WTC11 (cell line): ENCODE measurements at regions not wholly inside any gene's neighbourhood (a gene's known extent, or its start where the extent isn't known, plus 50 kb on each side); places are given as distances from the start of the nearest gene placed in this dataset.

ENCODE experiments used
- ATAC-seq: fragments of 200-7000 bp; cut with Tn5 transposase; 2 replicates; pipeline ENCODE4 v1.10.0; 2021; ENCODE audit warnings: mild to moderate bottlenecking, moderate library complexity
- CTCF ChIA-PET: fragments of 300-600 bp; sonication (Branson Sonifier 250); formaldehyde crosslinking; loops from one replicate; lab custom pipeline; 2021; ENCODE audit warnings: antibody characterized with exemption; lab: Charles Lee
- POLR2A ChIA-PET: fragments of 350-600 bp; sonication (Branson Sonifier 250); formaldehyde crosslinking; loops from one replicate; lab custom pipeline; 2021; ENCODE audit warnings: antibody characterized with exemption; lab: Charles Lee
- DNase-seq: peaks from one replicate; pipeline ENCODE4 v3.0.0; 2021; ENCODE audit warnings: low spot score
- H3K27ac Mint-ChIP-seq: 2 replicates; pipeline ENCODE4 v1.8.0; 2021; ENCODE audit warnings: mixed read lengths
- H3K27me3 Mint-ChIP-seq: 2 replicates; pipeline ENCODE4 v1.8.0; 2021; ENCODE audit warnings: low read depth, mild to moderate bottlenecking, moderate library complexity, mixed read lengths
- H3K36me3 Mint-ChIP-seq: 2 replicates; pipeline ENCODE4 v1.8.0; 2021; ENCODE audit warnings: mixed read lengths
- H3K4me1 Mint-ChIP-seq: 2 replicates; pipeline ENCODE4 v1.8.0; 2022; ENCODE audit warnings: mixed read lengths
- H3K4me3 Mint-ChIP-seq: 2 replicates; pipeline ENCODE4 v1.8.0; 2021; ENCODE audit warnings: mild to moderate bottlenecking, moderate library complexity, mixed read lengths
- H3K9me3 Mint-ChIP-seq: 2 replicates; pipeline ENCODE4 v1.8.0; 2021; ENCODE audit warnings: mixed read lengths
- ATF1 ChIP-seq: sonication (generic); formaldehyde crosslinking; IDR thresholded peaks from 2 replicates; pipeline ENCODE4 v1.8.1; 2023; ENCODE audit warnings: mild to moderate bottlenecking, moderate library complexity, missing genetic modification reagents
- CBFB ChIP-seq: sonication (generic); formaldehyde crosslinking; IDR thresholded peaks from 2 replicates; pipeline ENCODE4 v1.8.1; 2022; ENCODE audit warnings: mild to moderate bottlenecking, low read depth, missing genetic modification reagents
- CREM ChIP-seq: sonication (generic); formaldehyde crosslinking; IDR thresholded peaks from 2 replicates; pipeline ENCODE4 v1.8.1; 2022; ENCODE audit warnings: mild to moderate bottlenecking, missing genetic modification reagents, moderate library complexity
- IRF1 ChIP-seq: sonication (generic); formaldehyde crosslinking; IDR thresholded peaks from 2 replicates; pipeline ENCODE4 v1.8.0; 2023; ENCODE audit warnings: missing genetic modification reagents
- JAZF1 ChIP-seq: fragments of 250-450 bp; sonication (Bioruptor Pico); IDR thresholded peaks from 2 replicates; pipeline ENCODE4 v1.9.0; 2021; ENCODE audit warnings: moderate library complexity, mild to moderate bottlenecking, inconsistent platforms
- NR1H2 ChIP-seq: sonication (generic); formaldehyde crosslinking; IDR thresholded peaks from 2 replicates; pipeline ENCODE4 v1.9.0; 2021; ENCODE audit warnings: mild to moderate bottlenecking, moderate library complexity, missing genetic modification reagents
- RELA ChIP-seq: sonication (generic); formaldehyde crosslinking; IDR thresholded peaks from 2 replicates; pipeline ENCODE4 v1.8.1; 2022; ENCODE audit warnings: missing genetic modification reagents, mild to moderate bottlenecking, borderline replicate concordance
- SP1 ChIP-seq: sonication (generic); formaldehyde crosslinking; conservative IDR thresholded peaks from 2 replicates; pipeline ENCODE4 v1.8.1; 2022; ENCODE audit warnings: missing genetic modification reagents
- TCF7 ChIP-seq: sonication (generic); formaldehyde crosslinking; IDR thresholded peaks from 2 replicates; pipeline ENCODE4 v1.8.0; 2022; ENCODE audit warnings: mild to moderate bottlenecking, low read depth, missing genetic modification reagents, moderate library complexity
- ZNF138 ChIP-seq: sonication (generic); formaldehyde crosslinking; conservative IDR thresholded peaks from 2 replicates; pipeline ENCODE4 v1.8.1; 2022; ENCODE audit warnings: mild to moderate bottlenecking, moderate library complexity, missing genetic modification reagents
- ZNF232 ChIP-seq: sonication (generic); formaldehyde crosslinking; IDR thresholded peaks from 2 replicates; pipeline ENCODE4 v1.8.0; 2022; ENCODE audit warnings: mild to moderate bottlenecking, missing genetic modification reagents
- ZNF423 ChIP-seq: fragments of 250-450 bp; sonication (Bioruptor Pico); IDR thresholded peaks from 2 replicates; pipeline ENCODE4 v2.1.2; 2022; ENCODE audit warnings: mild to moderate bottlenecking, moderate library complexity
- TF ChIP-seq, protein P1 (sequence below): sonication (generic); formaldehyde crosslinking; IDR thresholded peaks from 2 replicates; pipeline ENCODE4 v1.8.0; 2022; ENCODE audit warnings: mild to moderate bottlenecking, missing genetic modification reagents
- TF ChIP-seq, protein P2 (sequence below): sonication (generic); formaldehyde crosslinking; IDR thresholded peaks from 2 replicates; pipeline ENCODE4 v1.8.1; 2023; ENCODE audit warnings: mild to moderate bottlenecking, missing genetic modification reagents
- TF ChIP-seq, protein P3 (sequence below): fragments of 200-600 bp; IDR thresholded peaks from 2 replicates; pipeline ENCODE4 v1.8.0; 2022; ENCODE audit warnings: antibody characterized with exemption
- TF ChIP-seq, protein P4 (sequence below): sonication (generic); formaldehyde crosslinking; IDR thresholded peaks from 2 replicates; pipeline ENCODE4 v1.8.0; 2022; ENCODE audit warnings: mild to moderate bottlenecking, missing genetic modification reagents
- TF ChIP-seq, protein P5 (sequence below): sonication (generic); formaldehyde crosslinking; IDR thresholded peaks from 2 replicates; pipeline ENCODE4 v1.8.0; 2023; ENCODE audit warnings: mild to moderate bottlenecking, missing genetic modification reagents
- TF ChIP-seq, protein P6 (sequence below): sonication (generic); formaldehyde crosslinking; IDR thresholded peaks from 2 replicates; pipeline ENCODE4 v1.8.1; 2023; ENCODE audit warnings: mild to moderate bottlenecking, missing genetic modification reagents

GRCh38 chr4:33025236-33025635 lies 2305.1 kb downstream of the PCDH7 start:
- CTCF ChIA-PET = no interaction called here
- POLR2A ChIA-PET = no interaction called here
- H3K4me3 Mint-ChIP-seq = no peak overlapping the region

GRCh38 chr4:33029976-33030375 lies 2309.8 kb downstream of the PCDH7 start:
- peaks cover 8% of the 10 kb centered on the region for H3K4me1 Mint-ChIP-seq

More at GRCh38 chr4:33025236-33025635, 2305.1 kb downstream of the PCDH7 start:
- ATAC-seq (no peak), DNase-seq (no peak)
- TF ChIP-seq SP1 (CRISPR knock-in tag) (no peak), ZNF423 (CRISPR knock-in tag) (no peak), JAZF1 (no peak), CBFB (CRISPR knock-in tag) (no peak), ATF1 (no peak)
- TF ChIP-seq, protein P1, sequence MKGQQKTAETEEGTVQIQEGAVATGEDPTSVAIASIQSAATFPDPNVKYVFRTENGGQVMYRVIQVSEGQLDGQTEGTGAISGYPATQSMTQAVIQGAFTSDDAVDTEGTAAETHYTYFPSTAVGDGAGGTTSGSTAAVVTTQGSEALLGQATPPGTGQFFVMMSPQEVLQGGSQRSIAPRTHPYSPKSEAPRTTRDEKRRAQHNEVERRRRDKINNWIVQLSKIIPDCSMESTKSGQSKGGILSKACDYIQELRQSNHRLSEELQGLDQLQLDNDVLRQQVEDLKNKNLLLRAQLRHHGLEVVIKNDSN (CRISPR knock-in tag) = no peak
- TF ChIP-seq, protein P2, sequence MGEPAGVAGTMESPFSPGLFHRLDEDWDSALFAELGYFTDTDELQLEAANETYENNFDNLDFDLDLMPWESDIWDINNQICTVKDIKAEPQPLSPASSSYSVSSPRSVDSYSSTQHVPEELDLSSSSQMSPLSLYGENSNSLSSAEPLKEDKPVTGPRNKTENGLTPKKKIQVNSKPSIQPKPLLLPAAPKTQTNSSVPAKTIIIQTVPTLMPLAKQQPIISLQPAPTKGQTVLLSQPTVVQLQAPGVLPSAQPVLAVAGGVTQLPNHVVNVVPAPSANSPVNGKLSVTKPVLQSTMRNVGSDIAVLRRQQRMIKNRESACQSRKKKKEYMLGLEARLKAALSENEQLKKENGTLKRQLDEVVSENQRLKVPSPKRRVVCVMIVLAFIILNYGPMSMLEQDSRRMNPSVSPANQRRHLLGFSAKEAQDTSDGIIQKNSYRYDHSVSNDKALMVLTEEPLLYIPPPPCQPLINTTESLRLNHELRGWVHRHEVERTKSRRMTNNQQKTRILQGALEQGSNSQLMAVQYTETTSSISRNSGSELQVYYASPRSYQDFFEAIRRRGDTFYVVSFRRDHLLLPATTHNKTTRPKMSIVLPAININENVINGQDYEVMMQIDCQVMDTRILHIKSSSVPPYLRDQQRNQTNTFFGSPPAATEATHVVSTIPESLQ (CRISPR knock-in tag) = no peak
- Mint-ChIP-seq H3K27me3 (no peaks in the 10 kb centered on the region), H3K36me3 (no peaks in the 10 kb centered on the region), H3K4me1 (peaks cover 4% of the 10 kb centered on the region), H3K27ac (no peak overlapping the region), H3K9me3 (no peaks in the 10 kb centered on the region)

More at GRCh38 chr4:33029976-33030375, 2309.8 kb downstream of the PCDH7 start:
- Mint-ChIP-seq H3K27me3 (no peaks in the 10 kb centered on the region), H3K9me3 (no peaks in the 10 kb centered on the region), H3K27ac (no peak overlapping the region), H3K4me3 (no peak overlapping the region), H3K36me3 (no peaks in the 10 kb centered on the region)
- CTCF ChIA-PET = no interaction called here
- TF ChIP-seq ZNF232 (CRISPR knock-in tag) (no peak), TCF7 (CRISPR knock-in tag) (no peak), NR1H2 (CRISPR knock-in tag) (no peak), IRF1 (CRISPR knock-in tag) (no peak), RELA (no peak), CBFB (CRISPR knock-in tag) (no peak), CREM (CRISPR knock-in tag) (no peak), ZNF138 (CRISPR knock-in tag) (no peak)
- TF ChIP-seq, protein P3, sequence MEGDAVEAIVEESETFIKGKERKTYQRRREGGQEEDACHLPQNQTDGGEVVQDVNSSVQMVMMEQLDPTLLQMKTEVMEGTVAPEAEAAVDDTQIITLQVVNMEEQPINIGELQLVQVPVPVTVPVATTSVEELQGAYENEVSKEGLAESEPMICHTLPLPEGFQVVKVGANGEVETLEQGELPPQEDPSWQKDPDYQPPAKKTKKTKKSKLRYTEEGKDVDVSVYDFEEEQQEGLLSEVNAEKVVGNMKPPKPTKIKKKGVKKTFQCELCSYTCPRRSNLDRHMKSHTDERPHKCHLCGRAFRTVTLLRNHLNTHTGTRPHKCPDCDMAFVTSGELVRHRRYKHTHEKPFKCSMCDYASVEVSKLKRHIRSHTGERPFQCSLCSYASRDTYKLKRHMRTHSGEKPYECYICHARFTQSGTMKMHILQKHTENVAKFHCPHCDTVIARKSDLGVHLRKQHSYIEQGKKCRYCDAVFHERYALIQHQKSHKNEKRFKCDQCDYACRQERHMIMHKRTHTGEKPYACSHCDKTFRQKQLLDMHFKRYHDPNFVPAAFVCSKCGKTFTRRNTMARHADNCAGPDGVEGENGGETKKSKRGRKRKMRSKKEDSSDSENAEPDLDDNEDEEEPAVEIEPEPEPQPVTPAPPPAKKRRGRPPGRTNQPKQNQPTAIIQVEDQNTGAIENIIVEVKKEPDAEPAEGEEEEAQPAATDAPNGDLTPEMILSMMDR = no peak
- TF ChIP-seq, protein P4, sequence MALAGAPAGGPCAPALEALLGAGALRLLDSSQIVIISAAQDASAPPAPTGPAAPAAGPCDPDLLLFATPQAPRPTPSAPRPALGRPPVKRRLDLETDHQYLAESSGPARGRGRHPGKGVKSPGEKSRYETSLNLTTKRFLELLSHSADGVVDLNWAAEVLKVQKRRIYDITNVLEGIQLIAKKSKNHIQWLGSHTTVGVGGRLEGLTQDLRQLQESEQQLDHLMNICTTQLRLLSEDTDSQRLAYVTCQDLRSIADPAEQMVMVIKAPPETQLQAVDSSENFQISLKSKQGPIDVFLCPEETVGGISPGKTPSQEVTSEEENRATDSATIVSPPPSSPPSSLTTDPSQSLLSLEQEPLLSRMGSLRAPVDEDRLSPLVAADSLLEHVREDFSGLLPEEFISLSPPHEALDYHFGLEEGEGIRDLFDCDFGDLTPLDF (CRISPR knock-in tag) = no peak
- TF ChIP-seq, protein P5, sequence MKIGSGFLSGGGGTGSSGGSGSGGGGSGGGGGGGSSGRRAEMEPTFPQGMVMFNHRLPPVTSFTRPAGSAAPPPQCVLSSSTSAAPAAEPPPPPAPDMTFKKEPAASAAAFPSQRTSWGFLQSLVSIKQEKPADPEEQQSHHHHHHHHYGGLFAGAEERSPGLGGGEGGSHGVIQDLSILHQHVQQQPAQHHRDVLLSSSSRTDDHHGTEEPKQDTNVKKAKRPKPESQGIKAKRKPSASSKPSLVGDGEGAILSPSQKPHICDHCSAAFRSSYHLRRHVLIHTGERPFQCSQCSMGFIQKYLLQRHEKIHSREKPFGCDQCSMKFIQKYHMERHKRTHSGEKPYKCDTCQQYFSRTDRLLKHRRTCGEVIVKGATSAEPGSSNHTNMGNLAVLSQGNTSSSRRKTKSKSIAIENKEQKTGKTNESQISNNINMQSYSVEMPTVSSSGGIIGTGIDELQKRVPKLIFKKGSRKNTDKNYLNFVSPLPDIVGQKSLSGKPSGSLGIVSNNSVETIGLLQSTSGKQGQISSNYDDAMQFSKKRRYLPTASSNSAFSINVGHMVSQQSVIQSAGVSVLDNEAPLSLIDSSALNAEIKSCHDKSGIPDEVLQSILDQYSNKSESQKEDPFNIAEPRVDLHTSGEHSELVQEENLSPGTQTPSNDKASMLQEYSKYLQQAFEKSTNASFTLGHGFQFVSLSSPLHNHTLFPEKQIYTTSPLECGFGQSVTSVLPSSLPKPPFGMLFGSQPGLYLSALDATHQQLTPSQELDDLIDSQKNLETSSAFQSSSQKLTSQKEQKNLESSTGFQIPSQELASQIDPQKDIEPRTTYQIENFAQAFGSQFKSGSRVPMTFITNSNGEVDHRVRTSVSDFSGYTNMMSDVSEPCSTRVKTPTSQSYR (CRISPR knock-in tag) = no peak
- TF ChIP-seq, protein P6, sequence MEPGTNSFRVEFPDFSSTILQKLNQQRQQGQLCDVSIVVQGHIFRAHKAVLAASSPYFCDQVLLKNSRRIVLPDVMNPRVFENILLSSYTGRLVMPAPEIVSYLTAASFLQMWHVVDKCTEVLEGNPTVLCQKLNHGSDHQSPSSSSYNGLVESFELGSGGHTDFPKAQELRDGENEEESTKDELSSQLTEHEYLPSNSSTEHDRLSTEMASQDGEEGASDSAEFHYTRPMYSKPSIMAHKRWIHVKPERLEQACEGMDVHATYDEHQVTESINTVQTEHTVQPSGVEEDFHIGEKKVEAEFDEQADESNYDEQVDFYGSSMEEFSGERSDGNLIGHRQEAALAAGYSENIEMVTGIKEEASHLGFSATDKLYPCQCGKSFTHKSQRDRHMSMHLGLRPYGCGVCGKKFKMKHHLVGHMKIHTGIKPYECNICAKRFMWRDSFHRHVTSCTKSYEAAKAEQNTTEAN (CRISPR knock-in tag) = no peak
- POLR2A ChIA-PET = no interaction called here
- no peak for DNase-seq
- ATAC-seq = no peak
